ENCODE measurements at regions not wholly inside any gene's neighbourhood (a gene's known extent, or its start where the extent isn't known, plus 50 kb on each side); places are given as distances from the start of the nearest gene placed in this dataset.

- Histone ChIP-seq H3K36me3 (ENCODE audit: control insufficient read depth, insufficient read depth, low read length) (no peaks in the 10 kb centered on the region), H3K9ac (ENCODE audit: insufficient read depth, low read length) (no peak overlapping the region), H3K27ac (ENCODE audit: insufficient read depth, low read length) (no peak overlapping the region), H4K20me1 (ENCODE audit: control insufficient read depth, extremely low read depth, insufficient read depth, low read length) (no peaks in the 10 kb centered on the region), H3K79me2 (ENCODE audit: control insufficient read depth, insufficient read depth, low read length) (no peaks in the 10 kb centered on the region), H3K4me1 (ENCODE audit: control insufficient read depth, extremely low read depth, insufficient read depth, low read length) (no peaks in the 10 kb centered on the region), H3K4me3 (replicated peaks in 1 of 4; ENCODE audit: control extremely low read depth in 1 of 4, insufficient read depth in 1 of 4, low read depth in 3 of 4, low read length in 4 of 4) (no peak overlapping the region), H2AFZ (ENCODE audit: low read length) (no peak overlapping the region), H3K9me3 (ENCODE audit: control insufficient read depth, insufficient read depth, low read depth, low read length) (no peaks in the 10 kb centered on the region), H3K4me2 (ENCODE audit: extremely low read depth, insufficient read depth, low read length) (no peak overlapping the region), H3K27me3 (ENCODE audit: control insufficient read depth, insufficient read depth, low read length) (no peaks in the 10 kb centered on the region)
- TF ChIP-seq CTCF (conservative IDR thresholded peaks at IDR 0.05 in 1 of 2, IDR thresholded peaks at IDR 0.05 in 1 of 2; ENCODE audit: low read depth in 1 of 2, low read length in 2 of 2) (no peak), EZH2 (IDR thresholded peaks at IDR 0.05; ENCODE audit: low read length, missing control alignments) (no peak)
- no peak for DNase-seq (ENCODE audit: low read depth in 2 of 2)
Observed at GRCh38 chr15:24752354-24752753, 76.8 kb downstream of the NPAP1 start.

GRCh38 chr15:24756101-24756500 is 80.5 kb downstream of the NPAP1 start:
- no peak overlapping the region for H3K27ac ChIP-seq (ENCODE audit: insufficient read depth, low read length)
- no peaks in the 10 kb centered on the region for H3K4me1 ChIP-seq (ENCODE audit: control insufficient read depth, extremely low read depth, insufficient read depth, low read length)
- no peaks in the 10 kb centered on the region for H4K20me1 ChIP-seq (ENCODE audit: control insufficient read depth, extremely low read depth, insufficient read depth, low read length)
- TF ChIP-seq EZH2 (IDR thresholded peaks at IDR 0.05; ENCODE audit: low read length, missing control alignments) (no peak), CTCF (conservative IDR thresholded peaks at IDR 0.05 in 1 of 2, IDR thresholded peaks at IDR 0.05 in 1 of 2; ENCODE audit: low read depth in 1 of 2, low read length in 2 of 2) (no peak)
- no peak overlapping the region for H3K9ac ChIP-seq (ENCODE audit: insufficient read depth, low read length)
- H2AFZ ChIP-seq (ENCODE audit: low read length): no peak overlapping the region
- H3K4me3 ChIP-seq (replicated peaks in 1 of 4; ENCODE audit: control extremely low read depth in 1 of 4, insufficient read depth in 1 of 4, low read depth in 3 of 4, low read length in 4 of 4): no peak overlapping the region
- no peak overlapping the region for H3K4me2 ChIP-seq (ENCODE audit: extremely low read depth, insufficient read depth, low read length)
- no peaks in the 10 kb centered on the region for H3K27me3 ChIP-seq (ENCODE audit: control insufficient read depth, insufficient read depth, low read length)
- DNase-seq (ENCODE audit: low read depth in 2 of 2): no peak
- no peaks in the 10 kb centered on the region for H3K79me2 ChIP-seq (ENCODE audit: control insufficient read depth, insufficient read depth, low read length)
- H3K9me3 ChIP-seq (ENCODE audit: control insufficient read depth, insufficient read depth, low read depth, low read length): no peaks in the 10 kb centered on the region
- H3K36me3 ChIP-seq (ENCODE audit: control insufficient read depth, insufficient read depth, low read length): no peaks in the 10 kb centered on the region

- Histone ChIP-seq H3K4me3 (replicated peaks in 1 of 4; ENCODE audit: control extremely low read depth in 1 of 4, insufficient read depth in 1 of 4, low read depth in 3 of 4, low read length in 4 of 4) (no peak overlapping the region), H4K20me1 (ENCODE audit: control insufficient read depth, extremely low read depth, insufficient read depth, low read length) (no peaks in the 10 kb centered on the region), H3K27ac (ENCODE audit: insufficient read depth, low read length) (no peak overlapping the region), H3K79me2 (ENCODE audit: control insufficient read depth, insufficient read depth, low read length) (no peaks in the 10 kb centered on the region), H3K27me3 (ENCODE audit: control insufficient read depth, insufficient read depth, low read length) (no peaks in the 10 kb centered on the region), H2AFZ (ENCODE audit: low read length) (no peak overlapping the region), H3K36me3 (ENCODE audit: control insufficient read depth, insufficient read depth, low read length) (no peaks in the 10 kb centered on the region), H3K4me2 (ENCODE audit: extremely low read depth, insufficient read depth, low read length) (no peak overlapping the region), H3K9me3 (ENCODE audit: control insufficient read depth, insufficient read depth, low read depth, low read length) (no peaks in the 10 kb centered on the region), H3K4me1 (ENCODE audit: control insufficient read depth, extremely low read depth, insufficient read depth, low read length) (no peaks in the 10 kb centered on the region), H3K9ac (ENCODE audit: insufficient read depth, low read length) (no peak overlapping the region)
- no peak for DNase-seq (ENCODE audit: low read depth in 2 of 2)
- TF ChIP-seq EZH2 (IDR thresholded peaks at IDR 0.05; ENCODE audit: low read length, missing control alignments): no peak
Observed at GRCh38 chr15:24760066-24760465, 84.5 kb downstream of the NPAP1 start.
